ENCODE measurements at regions not wholly inside any gene's neighbourhood (a gene's known extent, or its start where the extent isn't known, plus 50 kb on each side); places are given as distances from the start of the nearest gene placed in this dataset.

GRCh38 chr9:130772185-130772584 is 62.9 kb upstream of the ABL1 start:
- TF ChIP-seq, protein P1, sequence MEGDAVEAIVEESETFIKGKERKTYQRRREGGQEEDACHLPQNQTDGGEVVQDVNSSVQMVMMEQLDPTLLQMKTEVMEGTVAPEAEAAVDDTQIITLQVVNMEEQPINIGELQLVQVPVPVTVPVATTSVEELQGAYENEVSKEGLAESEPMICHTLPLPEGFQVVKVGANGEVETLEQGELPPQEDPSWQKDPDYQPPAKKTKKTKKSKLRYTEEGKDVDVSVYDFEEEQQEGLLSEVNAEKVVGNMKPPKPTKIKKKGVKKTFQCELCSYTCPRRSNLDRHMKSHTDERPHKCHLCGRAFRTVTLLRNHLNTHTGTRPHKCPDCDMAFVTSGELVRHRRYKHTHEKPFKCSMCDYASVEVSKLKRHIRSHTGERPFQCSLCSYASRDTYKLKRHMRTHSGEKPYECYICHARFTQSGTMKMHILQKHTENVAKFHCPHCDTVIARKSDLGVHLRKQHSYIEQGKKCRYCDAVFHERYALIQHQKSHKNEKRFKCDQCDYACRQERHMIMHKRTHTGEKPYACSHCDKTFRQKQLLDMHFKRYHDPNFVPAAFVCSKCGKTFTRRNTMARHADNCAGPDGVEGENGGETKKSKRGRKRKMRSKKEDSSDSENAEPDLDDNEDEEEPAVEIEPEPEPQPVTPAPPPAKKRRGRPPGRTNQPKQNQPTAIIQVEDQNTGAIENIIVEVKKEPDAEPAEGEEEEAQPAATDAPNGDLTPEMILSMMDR (conservative IDR thresholded peaks at IDR 0.05 in 1 of 2, IDR thresholded peaks at IDR 0.05 in 1 of 2; ENCODE audit: extremely low read depth in 1 of 2, insufficient read depth in 1 of 2, low read depth in 1 of 2, low read length in 2 of 2) = no peak
- TF ChIP-seq EZH2 (IDR thresholded peaks at IDR 0.05; ENCODE audit: borderline replicate concordance, low read length) = no peak
